Neural progenitor cell (in vitro differentiated cells): ENCODE measurements at regions not wholly inside any gene's neighbourhood (a gene's known extent, or its start where the extent isn't known, plus 50 kb on each side); places are given as distances from the start of the nearest gene placed in this dataset.

Experiments
- EZH2 ChIP-seq: fragments of 200-600 bp; sonication (generic); IDR thresholded peaks from 2 replicates; pipeline ENCODE4 v1.6.1; 2017; ENCODE audit warnings: antibody characterized with exemption, mild to moderate bottlenecking, moderate library complexity
- EZH2phosphoT487 ChIP-seq: fragments of 200-600 bp; sonication (generic); IDR thresholded peaks from 2 replicates; pipeline ENCODE4 v1.6.1; 2017; ENCODE audit warnings: antibody characterized with exemption
- TF ChIP-seq, protein P1 (sequence below): fragments of 200-600 bp; sonication (generic); IDR thresholded peaks from 2 replicates; pipeline ENCODE4 v1.5.1; 2017; ENCODE audit warnings: antibody characterized with exemption, mild to moderate bottlenecking

DNA sequence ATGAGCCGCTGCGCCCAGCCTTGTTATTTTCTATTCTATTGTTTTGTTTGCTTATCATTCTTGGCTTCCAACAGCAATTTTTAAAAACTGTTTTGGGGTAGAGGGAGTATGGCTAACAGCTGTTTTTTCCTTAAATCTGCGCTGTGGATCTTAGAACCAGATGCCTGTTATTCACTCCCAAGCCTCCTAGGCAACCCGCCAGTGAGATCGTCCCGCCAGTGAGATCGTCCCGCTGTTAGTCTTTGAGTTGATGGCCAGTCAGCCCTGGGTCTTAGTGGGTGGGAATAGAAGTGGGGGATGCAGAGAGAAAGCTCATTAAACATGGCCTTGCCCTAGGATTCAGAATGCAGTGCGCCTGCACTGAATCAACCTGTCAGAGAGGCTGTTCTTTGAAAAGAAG, 67.3 kb upstream of the BICD1 start:
- TF ChIP-seq, protein P1, sequence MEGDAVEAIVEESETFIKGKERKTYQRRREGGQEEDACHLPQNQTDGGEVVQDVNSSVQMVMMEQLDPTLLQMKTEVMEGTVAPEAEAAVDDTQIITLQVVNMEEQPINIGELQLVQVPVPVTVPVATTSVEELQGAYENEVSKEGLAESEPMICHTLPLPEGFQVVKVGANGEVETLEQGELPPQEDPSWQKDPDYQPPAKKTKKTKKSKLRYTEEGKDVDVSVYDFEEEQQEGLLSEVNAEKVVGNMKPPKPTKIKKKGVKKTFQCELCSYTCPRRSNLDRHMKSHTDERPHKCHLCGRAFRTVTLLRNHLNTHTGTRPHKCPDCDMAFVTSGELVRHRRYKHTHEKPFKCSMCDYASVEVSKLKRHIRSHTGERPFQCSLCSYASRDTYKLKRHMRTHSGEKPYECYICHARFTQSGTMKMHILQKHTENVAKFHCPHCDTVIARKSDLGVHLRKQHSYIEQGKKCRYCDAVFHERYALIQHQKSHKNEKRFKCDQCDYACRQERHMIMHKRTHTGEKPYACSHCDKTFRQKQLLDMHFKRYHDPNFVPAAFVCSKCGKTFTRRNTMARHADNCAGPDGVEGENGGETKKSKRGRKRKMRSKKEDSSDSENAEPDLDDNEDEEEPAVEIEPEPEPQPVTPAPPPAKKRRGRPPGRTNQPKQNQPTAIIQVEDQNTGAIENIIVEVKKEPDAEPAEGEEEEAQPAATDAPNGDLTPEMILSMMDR = no peak
- TF ChIP-seq EZH2 (no peak), EZH2phosphoT487 (no peak)
